Activated CD8-positive, alpha-beta memory T cell treated with anti-CD3 and anti-CD28 coated beads, Interleukin-2, amount 50 U/mL, for 4 hours (primary cell): ENCODE measurements at regions not wholly inside any gene's neighbourhood (a gene's known extent, or its start where the extent isn't known, plus 50 kb on each side); places are given as distances from the start of the nearest gene placed in this dataset.

Experiments
- DNase-seq: peaks from one replicate; pipeline ENCODE4 v3.0.0-alpha.2; 2020

DNA sequence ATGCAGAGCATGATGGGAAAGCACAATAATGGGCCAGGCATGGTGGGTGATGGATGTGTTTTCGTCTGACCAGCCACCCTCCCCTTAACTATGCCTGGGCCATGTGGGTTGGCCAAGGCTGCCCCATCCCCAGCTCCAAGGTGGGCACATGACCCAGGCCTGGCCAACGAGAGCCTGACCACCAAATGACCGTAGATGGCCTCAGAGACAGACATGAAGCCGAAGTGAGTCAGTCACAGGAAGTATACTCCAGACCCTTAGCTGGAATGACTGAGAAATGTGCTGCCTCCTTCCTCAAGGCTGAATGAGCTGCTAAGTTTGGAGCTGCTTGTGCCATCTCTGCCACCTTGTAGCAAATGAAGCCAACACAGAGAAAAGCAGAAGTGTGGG, 233.6 kb downstream of the BCL11B start:
- DNase-seq = no peak

DNA sequence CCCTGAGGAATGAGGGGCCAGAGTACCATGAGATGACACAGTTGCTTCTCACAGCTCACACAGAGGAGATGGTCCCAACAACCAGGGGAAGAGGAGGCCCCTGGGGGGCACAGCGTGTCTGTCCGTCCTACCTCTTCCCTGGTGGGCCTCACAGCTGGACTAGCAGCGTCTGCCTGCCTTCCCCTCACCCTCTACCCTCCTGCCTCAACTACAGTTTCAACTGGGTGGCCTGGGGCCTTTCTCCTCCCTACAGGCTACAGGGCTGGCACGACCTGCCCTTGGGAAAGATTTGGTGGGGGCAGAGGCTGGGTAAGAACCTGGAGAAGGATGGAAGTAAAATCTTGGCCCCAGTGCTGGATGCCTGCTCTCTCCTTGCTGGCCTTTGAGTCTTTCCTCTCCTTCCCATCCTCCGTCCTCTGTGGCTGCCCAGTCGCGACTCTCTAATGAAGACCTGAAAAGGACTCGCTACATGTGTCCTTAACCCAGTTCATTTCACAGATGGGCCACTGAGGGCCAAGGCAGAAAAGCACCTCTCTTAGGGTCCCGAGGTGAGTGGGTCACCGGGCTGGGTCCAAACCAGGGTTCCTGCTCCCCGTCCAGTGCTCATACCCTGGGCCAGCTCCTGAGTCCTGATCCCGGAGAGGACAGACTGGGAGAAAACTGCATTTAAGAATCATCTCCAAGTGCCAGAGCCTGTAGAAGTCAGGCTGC, 232.5 kb downstream of the BCL11B start:
- DNase-seq = no peak

DNA sequence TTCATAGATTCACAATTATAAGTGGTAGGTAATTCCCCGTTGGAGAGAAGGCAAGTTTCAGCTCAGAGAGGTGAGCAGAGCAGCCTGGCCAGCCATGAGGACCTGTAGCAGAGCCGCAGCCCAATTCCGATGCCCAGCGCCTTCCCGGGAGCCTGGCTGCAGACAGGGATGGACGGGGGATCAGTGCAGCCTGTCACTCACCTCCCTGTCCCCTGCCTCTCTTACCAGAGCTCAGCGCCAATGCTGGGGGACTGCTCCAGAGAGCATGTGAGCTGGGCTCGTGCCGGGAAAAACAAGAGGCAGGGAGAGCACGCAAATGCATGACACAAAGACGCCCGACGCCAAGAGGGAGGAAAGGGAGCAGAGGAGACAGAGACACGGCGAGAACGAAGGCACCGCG, 231.9 kb downstream of the BCL11B start:
- DNase-seq = no peak

DNA sequence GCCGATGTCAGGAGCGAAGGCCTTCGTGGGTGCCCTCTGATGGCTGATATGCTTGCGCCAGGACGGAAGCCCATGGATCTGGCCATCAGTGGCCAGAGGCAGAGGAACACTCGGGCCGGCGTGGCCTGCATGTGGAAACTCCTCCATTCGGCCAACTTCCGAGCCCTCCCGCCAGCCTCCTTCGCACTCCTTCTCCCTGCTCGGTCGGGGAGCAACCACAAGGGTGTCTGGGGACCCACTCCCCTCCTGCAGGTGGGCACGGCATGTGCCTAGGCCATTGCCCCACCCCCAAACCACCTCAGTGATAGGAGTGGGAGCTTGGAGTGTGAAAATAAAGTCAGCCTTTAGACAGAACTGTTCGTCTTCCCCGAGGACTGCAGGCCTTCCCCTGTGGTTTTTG, 231.3 kb downstream of the BCL11B start:
- no peak for DNase-seq

DNA sequence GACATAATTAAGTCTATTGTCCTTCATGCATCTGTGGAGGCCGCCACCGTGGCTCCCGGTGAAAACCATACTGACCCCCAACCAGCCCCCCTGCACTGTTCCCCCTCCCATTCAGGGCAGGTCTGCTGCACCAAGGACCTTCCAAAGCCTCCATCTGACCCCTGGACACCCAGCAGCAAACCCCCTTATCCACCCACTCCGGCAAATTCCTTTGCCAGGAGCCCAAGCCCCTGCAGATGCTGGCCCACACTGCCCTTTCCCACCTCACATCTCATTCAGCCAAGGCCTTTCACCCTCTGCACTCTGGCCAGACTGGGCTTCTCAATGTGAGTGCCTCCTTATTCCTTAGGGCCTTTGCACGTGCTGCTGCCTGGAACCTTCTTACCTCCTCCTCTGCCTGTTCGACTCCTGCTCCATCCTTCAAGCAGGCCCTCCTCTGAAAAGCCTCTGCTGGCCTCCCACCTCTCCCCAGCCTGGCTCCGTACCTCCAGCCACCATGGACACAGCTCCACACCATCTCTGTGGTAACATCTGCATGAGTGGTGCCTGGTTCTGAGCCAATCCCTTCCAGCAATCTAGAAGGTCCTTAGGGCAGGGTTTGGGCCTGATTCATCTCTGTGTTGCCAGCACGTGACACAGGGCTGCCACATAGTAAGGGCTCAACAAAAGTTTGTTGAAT, 230.7 kb downstream of the BCL11B start:
- no peak for DNase-seq

DNA sequence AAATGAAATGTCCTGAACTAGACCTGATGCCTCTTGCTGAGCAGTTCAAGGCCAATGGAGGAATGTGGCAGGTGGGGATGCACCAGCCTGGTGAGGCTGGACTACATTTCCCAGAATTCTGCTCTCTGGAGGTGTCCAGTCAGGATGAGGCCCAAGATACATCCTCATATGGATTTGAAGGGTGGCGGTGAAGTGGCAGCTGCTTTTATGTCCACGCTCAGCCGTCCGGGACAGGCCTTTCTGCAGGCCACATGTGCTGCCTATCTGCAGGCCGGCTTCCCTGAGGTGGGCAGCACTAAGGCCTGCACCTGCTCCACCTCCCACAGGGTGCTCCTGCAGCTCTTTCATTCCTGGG, 230.2 kb downstream of the BCL11B start:
- no peak for DNase-seq

DNA sequence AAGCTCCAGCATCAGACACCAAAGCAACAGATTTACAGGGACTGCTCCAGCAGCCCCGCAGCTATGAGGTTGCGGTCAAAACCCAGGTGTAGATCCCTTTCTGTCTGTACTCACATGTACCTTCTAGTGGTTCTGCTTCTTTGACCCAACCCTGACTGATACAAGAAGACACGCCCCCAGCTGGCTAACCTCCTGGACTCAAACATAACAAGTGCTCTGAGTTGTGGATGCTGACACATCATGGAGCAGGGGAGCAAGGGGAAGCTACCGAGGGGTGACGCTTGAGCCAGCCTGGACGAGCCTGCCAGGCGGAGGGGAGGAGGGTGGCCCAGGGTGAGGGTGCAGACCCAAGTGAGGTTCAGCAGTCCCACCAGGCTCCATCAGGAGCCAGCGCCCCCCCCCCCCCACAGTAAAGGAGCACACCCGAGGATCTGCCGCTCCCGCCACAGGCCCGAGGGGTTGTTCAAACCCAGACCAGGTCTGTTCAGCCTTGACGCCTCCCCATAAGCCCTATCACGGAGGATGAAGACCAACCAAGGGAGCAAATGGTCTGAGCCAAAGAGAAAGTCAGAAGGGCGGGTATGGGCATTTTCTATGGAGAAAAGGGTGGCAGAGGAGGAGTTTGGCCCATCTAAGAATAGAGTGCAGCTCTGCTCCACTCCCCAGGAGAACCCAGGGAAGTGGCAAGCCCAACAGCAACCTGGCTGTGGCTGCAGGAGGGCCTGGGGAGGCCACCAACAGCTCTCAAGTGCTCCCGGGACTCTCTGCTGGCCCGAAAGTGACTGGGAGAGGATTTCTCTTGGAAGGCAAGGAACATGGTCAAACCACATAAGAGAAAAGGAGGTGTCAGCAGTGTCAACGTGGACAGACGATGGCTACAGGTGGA, 229.4 kb downstream of the BCL11B start:
- no peak for DNase-seq

DNA sequence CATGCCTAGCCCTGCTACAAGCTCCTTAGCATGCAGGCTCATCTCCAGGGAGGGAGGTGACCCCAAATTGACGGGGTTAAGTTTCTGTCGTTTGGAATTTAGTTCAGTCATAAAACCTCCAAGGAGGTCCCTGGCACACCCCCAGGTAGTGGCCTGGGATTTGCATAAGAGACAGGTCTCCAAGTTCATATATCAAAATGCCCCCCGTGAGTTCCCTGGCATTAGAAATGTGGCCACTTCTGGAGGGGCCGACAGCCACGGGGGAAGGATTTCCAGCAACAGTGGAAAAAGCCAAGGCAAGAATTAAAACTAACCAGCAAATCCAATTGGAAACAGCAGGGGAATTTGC, 228.8 kb downstream of the BCL11B start:
- no peak for DNase-seq

DNA sequence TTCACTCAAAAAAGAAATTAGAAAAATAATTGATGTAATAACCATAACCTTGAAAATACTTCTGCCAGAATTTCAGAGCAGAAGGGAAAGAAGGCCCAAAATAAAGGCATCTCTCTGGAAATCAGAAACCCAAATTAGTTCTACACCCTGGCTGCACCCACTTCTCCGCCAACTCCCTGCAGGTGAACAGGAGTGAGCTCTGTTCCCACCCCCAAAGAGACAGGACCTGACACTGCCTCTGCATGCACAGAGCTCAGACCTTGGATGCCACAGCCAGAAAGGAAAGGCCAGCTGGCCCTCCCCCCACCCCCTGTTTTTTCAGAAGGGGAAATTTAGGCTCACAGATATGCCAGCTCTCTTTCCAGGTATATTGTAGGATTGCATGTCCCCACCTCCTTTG, 228.2 kb downstream of the BCL11B start:
- no peak for DNase-seq

DNA sequence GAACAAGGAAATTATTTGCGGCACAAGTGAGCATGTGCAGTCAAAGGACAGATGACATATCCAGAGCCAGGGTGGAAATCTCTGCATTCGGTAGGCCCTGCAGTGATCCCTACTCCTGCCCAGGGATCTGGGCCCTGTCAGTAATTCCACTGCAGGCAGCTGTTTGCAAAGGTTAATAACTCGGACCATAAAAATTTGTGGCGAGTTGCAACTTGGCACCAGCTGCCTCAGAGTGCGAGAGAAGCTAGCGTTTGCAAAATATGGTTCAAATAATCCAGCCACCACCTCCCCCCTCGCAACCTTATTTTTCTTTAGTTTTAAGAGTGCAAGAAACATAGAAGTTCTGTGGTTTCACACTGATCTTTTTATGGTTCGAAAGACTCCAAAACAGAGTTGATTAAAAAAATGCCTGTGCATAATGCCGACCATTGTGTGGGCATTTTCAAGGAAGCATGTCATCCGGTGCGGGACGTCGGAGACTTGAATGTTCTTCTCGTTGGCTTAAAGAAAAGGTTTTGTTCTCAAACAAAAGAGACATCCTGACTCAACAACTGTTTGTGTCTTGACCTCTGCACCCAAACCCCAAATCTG, 224.5 kb downstream of the BCL11B start:
- no peak for DNase-seq

DNA sequence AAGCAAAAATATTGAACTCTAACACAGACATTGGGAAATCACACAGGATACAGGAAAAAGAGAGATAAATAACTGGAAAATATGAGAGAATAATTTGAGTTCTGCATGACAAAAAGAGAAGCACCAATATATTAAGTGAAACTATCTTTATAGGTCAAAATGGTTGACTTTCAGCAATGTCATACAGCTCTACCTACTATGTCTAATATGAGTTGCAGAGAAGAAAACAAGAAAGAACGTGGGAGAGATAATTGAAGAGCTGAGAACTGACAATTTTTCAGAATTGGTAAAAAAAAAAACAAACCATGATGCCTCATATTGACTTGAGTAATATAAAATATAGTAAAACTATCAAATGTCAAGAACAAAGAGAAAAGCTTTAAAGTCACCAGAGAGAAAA, 221.7 kb downstream of the BCL11B start:
- no peak for DNase-seq

DNA sequence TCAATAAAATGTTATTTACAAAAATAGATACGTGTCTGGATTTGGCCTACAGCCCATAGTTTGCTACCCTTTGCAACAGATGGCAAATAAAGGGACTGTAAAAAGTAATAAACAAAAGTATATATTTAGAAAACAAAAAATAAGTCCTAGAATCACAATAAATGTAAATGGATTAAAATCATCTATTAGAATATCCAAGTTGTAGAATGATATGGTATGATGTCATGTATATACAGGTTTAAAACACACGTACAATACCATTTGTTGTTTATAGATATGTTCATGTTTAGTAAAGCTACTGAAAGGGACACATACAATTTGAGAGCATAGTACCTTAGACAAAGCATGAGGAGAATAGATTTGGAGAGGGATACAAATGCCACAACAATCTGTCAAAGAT, 219.5 kb downstream of the BCL11B start:
- no peak for DNase-seq

DNA sequence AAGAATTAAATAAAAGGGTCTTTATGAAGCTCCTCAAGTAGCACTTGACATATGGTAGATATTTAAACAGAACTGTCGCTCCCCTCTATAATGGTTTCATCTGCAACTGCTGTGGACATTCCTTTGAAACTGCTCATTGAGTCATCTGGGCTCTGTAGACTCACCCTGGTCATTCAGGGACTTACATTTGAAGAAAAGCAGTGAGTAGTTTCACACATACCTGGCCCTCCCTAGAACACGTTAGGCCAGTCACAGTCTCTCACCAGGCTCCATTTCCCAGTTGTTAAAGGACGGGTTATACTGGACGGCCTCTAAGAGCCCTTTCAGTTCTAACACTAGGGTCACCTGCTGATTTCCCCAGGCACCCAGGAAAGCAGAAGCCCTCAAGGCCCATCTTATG, 217.0 kb downstream of the BCL11B start:
- DNase-seq = no peak

DNA sequence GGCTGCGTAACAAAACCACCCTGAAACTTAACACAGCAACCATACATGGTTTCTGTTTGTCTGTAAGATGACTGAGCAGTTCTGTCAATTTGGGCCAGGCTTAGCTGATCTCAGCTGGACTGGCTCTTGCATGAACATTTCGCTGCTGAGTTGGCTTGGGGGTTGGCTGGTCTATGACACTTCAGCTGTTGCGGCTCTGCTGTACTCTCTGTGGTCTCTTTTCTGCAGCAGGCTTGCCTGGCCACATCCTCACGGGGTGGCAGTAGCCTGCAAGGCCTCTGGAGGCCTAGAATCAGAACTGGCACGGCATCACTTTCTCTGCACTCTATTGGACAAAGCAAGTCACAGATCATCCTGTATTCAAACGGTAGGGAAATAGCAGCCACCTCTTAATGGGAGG, 216.2 kb downstream of the BCL11B start:
- DNase-seq = peak; percentile 41

DNA sequence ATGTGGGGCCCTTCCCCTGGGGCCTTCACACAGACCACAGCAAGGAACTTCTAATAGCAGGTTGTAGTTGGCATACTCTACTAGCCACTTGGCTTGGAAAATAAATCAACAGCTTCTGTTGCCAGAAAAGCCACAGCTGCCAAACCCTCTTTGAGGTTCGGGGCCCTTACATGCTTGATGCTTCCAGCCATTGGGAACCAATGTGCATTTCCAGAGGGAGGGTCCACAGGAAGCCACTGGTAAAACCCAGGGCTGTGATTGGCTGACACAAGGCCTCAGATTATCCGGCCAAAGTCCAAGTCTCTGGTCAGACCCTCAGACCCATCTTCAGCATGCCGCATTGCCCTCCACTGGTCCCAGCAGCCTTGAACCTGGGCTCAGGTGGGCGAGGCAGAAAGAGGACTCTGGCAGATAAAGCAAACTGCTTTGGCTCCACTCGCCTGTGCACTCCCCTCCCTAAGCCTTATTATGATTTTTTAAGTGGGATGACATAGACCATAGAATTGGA, 214.4 kb downstream of the BCL11B start:
- no peak for DNase-seq

DNA sequence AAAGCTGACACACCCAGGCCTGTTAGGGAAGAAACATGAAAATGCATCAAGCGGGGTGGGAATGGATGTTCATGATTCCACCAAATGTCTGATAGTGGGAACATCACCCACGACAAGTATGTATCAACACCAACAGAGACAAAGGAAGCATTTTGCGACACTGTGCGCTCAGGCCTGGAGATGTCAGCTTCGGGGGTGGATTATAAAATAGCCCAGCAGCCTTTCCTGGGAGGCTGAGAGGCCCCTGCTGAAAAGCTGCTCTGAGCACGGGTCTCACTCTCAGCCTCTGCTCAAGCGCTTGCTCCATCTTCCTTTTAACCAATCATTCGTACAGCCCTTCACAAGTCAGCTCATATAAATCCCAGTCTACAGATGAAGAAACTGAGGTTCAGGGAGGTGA, 213.5 kb downstream of the BCL11B start:
- DNase-seq = no peak

DNA sequence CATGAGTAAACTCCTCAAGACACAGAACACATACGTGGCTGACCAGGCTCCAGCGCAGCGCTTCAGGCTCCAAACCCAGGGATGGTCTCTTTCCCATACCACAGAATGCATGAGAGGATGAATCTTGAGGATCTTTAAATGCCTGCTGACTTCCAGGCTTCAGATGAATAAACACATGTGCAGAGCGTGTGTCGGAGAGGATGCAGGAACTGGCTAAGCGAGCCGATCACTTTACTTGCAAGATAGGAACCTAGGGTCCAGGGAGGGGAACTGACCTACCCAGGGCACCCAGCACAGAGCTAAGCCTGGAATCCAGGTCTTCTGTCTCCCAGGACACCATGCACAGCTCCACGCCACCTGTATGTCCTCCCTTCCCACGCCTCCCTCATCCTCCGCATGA, 209.8 kb downstream of the BCL11B start:
- DNase-seq = no peak

DNA sequence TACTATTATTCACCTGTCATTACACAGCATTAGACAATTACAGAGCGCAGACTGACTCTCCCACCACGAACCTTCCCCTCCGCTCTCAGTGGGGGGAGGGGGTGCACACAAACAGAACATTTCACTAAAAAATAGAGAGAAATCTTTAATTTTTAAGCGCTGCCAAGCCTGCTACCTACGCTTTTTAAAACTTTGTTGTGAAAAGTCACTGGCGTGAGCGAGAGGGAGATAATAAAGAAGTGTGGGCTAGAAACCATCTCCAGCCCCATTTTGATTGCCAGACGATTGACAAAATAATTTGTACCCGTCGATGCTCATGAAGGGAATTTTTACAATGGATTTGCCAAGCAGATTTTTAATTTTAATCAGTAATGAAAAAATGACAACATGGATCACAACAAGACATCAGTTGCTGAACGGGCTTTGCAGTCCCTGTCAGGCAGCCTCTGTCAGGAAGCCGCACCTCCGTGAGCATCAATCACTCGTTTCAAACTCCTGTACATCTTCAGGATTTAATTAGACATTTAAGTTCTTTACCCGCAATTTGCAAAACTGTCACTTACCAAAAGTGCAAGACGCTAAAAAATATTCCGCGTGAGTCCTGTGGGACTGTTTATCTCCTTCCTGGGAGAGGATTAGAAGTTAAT, 209.1 kb downstream of the BCL11B start:
- DNase-seq = no peak

DNA sequence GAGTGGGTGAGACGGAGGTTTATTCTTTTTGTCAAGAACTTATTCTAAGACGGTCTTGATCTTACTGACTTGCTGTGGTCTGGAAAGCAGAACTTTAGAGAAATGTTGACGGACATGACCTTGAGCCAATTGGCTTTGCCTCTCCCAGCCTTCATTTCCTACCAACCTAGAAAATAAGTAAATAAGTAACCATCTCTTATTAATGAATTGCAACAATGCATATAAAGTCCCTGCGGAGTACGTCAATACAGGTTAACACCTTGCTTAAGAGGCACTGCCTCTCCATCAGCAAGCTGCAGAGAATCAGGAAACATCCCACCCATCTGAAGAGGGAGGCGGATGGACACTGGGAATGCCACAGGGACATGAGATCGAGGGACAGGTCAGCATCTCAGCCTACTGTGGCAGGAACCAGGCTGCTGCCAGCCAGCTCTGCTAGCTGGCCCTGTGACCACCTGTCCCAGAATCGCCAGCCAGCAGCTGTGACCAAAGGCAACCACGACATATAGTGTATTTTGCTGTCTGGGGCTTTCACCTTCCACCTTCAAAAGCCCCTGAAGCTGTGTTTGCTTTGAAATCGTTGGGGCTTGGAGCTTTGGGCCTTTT, 208.3 kb downstream of the BCL11B start:
- no peak for DNase-seq

DNA sequence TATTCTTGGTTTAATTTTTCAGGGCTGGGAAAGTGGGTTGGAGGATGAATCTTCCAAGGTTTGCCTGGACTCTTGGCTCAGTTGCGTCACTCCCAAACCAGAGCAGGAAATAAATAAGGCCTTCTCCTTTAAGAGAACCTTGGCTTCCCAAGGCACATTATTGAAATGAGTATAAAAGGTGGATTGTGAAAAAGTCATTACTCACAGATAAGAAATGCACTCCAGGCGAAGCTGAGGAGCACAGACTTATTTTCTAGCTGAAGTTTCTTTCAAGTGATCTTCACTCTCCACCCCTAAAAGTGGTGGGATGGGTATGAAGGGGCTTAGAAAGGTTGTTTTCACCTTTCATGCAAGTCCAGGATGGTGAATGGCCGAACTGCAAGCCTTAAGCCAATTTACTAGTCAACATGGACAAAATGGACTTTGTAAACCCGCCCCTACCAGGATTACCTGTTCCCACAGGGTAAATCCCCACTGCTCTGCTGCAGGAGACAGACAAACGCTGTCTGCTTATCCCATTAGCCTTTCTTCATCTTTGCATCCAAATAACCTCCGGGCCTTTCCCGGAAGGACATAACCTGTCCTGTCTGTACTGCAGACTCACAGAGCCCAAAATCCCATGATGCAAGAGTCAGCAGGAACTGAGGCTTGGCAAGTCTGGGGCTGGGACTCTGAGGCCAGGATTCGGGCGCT, 207.6 kb downstream of the BCL11B start:
- no peak for DNase-seq

DNA sequence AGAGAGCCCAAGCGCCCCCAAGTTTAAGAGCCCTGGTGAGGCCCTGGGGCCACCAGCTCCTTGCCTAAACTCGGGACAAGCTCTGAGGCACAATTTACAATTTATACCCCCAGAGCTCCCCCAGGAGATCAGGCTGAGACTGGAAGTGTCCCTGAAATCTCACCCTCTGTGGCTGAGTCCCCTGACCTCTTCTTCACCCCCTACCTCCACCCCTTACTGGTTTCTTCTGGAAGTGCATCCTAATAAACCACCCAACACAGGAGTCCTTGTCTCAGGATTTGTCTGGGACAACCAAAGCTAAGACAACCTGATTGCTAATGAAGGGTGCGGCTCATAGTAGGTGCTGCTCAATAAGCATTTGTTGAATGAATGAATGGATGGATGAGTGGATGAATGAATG, 206.4 kb downstream of the BCL11B start:
- DNase-seq = no peak

DNA sequence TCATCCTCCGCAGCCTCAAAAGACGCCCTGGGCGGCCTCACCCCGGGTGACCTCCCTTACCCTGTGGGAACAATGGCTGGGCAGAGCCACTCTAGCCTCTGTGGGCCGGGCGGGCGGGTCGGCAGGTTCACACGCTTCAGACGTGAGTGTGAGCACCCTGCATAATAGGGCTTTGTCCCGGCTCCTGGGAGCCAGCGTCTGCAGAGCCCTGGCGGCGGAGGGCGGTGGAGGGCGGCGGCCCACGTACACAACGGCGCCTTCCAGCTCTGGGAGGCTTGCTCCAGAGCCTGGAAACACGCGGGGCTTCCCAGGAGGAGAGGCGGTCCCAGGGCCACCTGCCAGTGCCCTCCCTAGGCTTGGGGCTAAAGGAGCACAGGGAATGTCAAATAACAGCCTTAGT, 205.6 kb downstream of the BCL11B start:
- no peak for DNase-seq
